Uterus (tissue), 3 donors: ENCODE measurements at regions not wholly inside any gene's neighbourhood (a gene's known extent, or its start where the extent isn't known, plus 50 kb on each side); places are given as distances from the start of the nearest gene placed in this dataset.

Experiments
- DNase-seq, 2 donors: peaks; one replicate each; pipeline ENCODE4 v3.0.0-alpha.2; 2019 to 2020
- H3K27ac ChIP-seq, 2 donors: fragments of 200-600 bp; sonication (generic); 1 replicate in 1 of 2; 2 replicates in 1 of 2; pipeline ENCODE4 v1.5.1; 2016 to 2018
- H3K27me3 ChIP-seq, 2 donors: fragments of 200-600 bp; sonication (generic); one replicate each; pipeline ENCODE4 v1.5.1; 2018 to 2019; ENCODE audit warnings: control low read depth in 1 of 2
- H3K36me3 ChIP-seq, 2 donors: fragments of 200-600 bp; sonication (generic); one replicate each; pipeline ENCODE4 v1.5.1; 2019; ENCODE audit warnings: control low read depth in 1 of 2
- H3K4me1 ChIP-seq, 2 donors: fragments of 200-600 bp; sonication (generic); one replicate each; pipeline ENCODE4 v1.5.1; 2018 to 2019; ENCODE audit warnings: control low read depth in 1 of 2
- H3K4me3 ChIP-seq, 2 donors: fragments of 200-600 bp; sonication (generic); 1 replicate in 1 of 2; 2 replicates in 1 of 2; pipeline ENCODE4 v1.5.1; 2018 to 2019; ENCODE audit warnings: mild to moderate bottlenecking in 1 of 2
- H3K9me3 ChIP-seq, 2 donors: fragments of 200-600 bp; sonication (generic); one replicate each; pipeline ENCODE4 v1.5.1; 2019; ENCODE audit warnings: control low read depth in 1 of 2
- CTCF ChIP-seq, 4 experiments: fragments of 200-600 bp in 2 of 4; fragments of 450-650 bp in 2 of 4; sonication (generic) in 2 of 4; IDR thresholded peaks; one replicate each; pipeline ENCODE4 v1.5.1; 2016 to 2019; ENCODE audit warnings: antibody characterized with exemption in 4 of 4, mild to moderate bottlenecking in 2 of 4, moderate library complexity in 1 of 4
- POLR2A ChIP-seq, 2 donors: fragments of 450-650 bp; IDR thresholded peaks; one replicate each; pipeline ENCODE4 v1.6.1; 2016; ENCODE audit warnings: antibody characterized with exemption in 2 of 2, mild to moderate bottlenecking in 1 of 2, moderate library complexity in 1 of 2
- intact Hi-C: fragments of 100-400 bp; cut with DNase I; formaldehyde crosslinking; loops from one replicate; pipeline ENCODE4 v1.15.1; 2023; ENCODE audit warnings: low total_unique reads
- donor health status: DM: yes; HTN: yes; CAD: no.

GRCh38 chr1:173407846-173408245 lies 69.3 kb upstream of the PRDX6 start:
- Histone ChIP-seq H3K27ac (no peak overlapping the region), H3K9me3 (no peaks in the 10 kb centered on the region), H3K4me1 (no peaks in the 10 kb centered on the region), H3K4me3 (no peak overlapping the region), H3K27me3 (no peaks in the 10 kb centered on the region), H3K36me3 (no peaks in the 10 kb centered on the region)
- intact Hi-C loops = no loop called here
- TF ChIP-seq CTCF (IDR thresholded peaks at IDR 0.05) (no peak), POLR2A (IDR thresholded peaks at IDR 0.05) (no peak)
- DNase-seq = no peak

GRCh38 chr1:173408886-173409285 lies 68.2 kb upstream of the PRDX6 start:
- Histone ChIP-seq H3K4me3 (no peak overlapping the region), H3K27ac (no peak overlapping the region), H3K27me3 (no peaks in the 10 kb centered on the region), H3K9me3 (no peaks in the 10 kb centered on the region), H3K36me3 (no peaks in the 10 kb centered on the region), H3K4me1 (no peaks in the 10 kb centered on the region)
- intact Hi-C loops = no loop called here
- TF ChIP-seq CTCF (IDR thresholded peaks at IDR 0.05) (no peak), POLR2A (IDR thresholded peaks at IDR 0.05) (no peak)
- DNase-seq = no peak

- Histone ChIP-seq H3K36me3 (no peaks in the 10 kb centered on the region), H3K4me1 (no peaks in the 10 kb centered on the region), H3K27me3 (no peaks in the 10 kb centered on the region), H3K27ac (no peak overlapping the region), H3K4me3 (no peak overlapping the region), H3K9me3 (no peaks in the 10 kb centered on the region)
- intact Hi-C loops = no loop called here
- TF ChIP-seq CTCF (IDR thresholded peaks at IDR 0.05) = no peak
- TF ChIP-seq POLR2A (IDR thresholded peaks at IDR 0.05) = no peak
- no peak for DNase-seq
Observed at GRCh38 chr1:173409613-173410012, 67.5 kb upstream of the PRDX6 start.

- no peak overlapping the region for H3K4me3 ChIP-seq
- TF ChIP-seq POLR2A (IDR thresholded peaks at IDR 0.05) (no peak), CTCF (IDR thresholded peaks at IDR 0.05) (no peak)
- H3K9me3 ChIP-seq = no peaks in the 10 kb centered on the region
- no peaks in the 10 kb centered on the region for H3K27me3 ChIP-seq
- H3K27ac ChIP-seq = no peak overlapping the region
- H3K36me3 ChIP-seq = no peaks in the 10 kb centered on the region
- H3K4me1 ChIP-seq = no peaks in the 10 kb centered on the region
- intact Hi-C loops = no loop called here
- DNase-seq = no peak
Observed at GRCh38 chr1:173410133-173410793, 66.9 kb upstream of the PRDX6 start.

GRCh38 chr1:173410794-173411236 lies 66.3 kb upstream of the PRDX6 start:
- H3K9me3 ChIP-seq = no peaks in the 10 kb centered on the region
- no peaks in the 10 kb centered on the region for H3K27me3 ChIP-seq
- no peak overlapping the region for H3K4me3 ChIP-seq
- intact Hi-C loops = no loop called here
- no peaks in the 10 kb centered on the region for H3K36me3 ChIP-seq
- H3K4me1 ChIP-seq = no peaks in the 10 kb centered on the region
- no peak overlapping the region for H3K27ac ChIP-seq
- DNase-seq = no peak
- TF ChIP-seq CTCF (IDR thresholded peaks at IDR 0.05) (no peak), POLR2A (IDR thresholded peaks at IDR 0.05) (no peak)
